ENCODE measurements at regions not wholly inside any gene's neighbourhood (a gene's known extent, or its start where the extent isn't known, plus 50 kb on each side); places are given as distances from the start of the nearest gene placed in this dataset.

GRCh38 chr14:101025696-101026095, 122.2 kb upstream of the RTL1 start:
- H3K27me3 ChIP-seq (replicated peaks; ENCODE audit: insufficient read depth): no peaks in the 10 kb centered on the region
- DNase-seq (ENCODE audit: low spot score): no peak
- H3K27ac ChIP-seq: no peak overlapping the region
- WGBS: 87% methylated on average over 19 of the region's 19 CpGs
- intact Hi-C loops (cut with DNase I): no loop called here
- H3K4me3 ChIP-seq: no peak overlapping the region
- no peaks in the 10 kb centered on the region for H3K36me3 ChIP-seq
- no peaks in the 10 kb centered on the region for H3K9me3 ChIP-seq
- no peak for TF ChIP-seq CTCF (IDR thresholded peaks at IDR 0.05)
- TF ChIP-seq POLR2AphosphoS5 (IDR thresholded peaks at IDR 0.05): no peak
- no peak for TF ChIP-seq POLR2A (IDR thresholded peaks at IDR 0.05)
- no peaks in the 10 kb centered on the region for H3K4me1 ChIP-seq (replicated peaks)

DNA sequence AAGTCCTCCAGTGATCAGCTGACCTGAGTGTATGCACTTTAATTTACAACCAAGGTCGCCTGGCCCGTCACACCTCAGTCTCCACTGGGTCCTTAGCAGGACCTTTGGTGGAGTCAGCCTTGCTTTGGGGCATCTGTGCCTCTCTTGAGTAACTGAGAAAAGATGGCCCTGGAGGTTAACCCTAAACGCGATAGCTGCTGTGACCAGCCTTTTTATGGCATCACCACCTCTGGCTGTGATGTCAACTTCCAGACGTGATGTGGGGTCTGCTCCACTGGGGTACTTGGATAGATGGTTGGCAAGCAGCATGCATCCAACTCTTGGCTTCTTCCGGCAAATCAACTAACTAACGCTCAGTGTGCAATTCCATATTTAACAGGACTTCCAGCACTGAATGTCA, 122.8 kb upstream of the RTL1 start:
- intact Hi-C loops (cut with DNase I): no loop called here
- 90% methylated on average over 7 of the region's 7 CpGs for WGBS
- no peaks in the 10 kb centered on the region for H3K36me3 ChIP-seq

GRCh38 chr14:101027291-101027690, 123.8 kb upstream of the RTL1 start:
- Histone ChIP-seq H3K36me3 (no peaks in the 10 kb centered on the region), H3K9me3 (no peaks in the 10 kb centered on the region), H3K27ac (no peak overlapping the region), H3K4me1 (replicated peaks) (no peaks in the 10 kb centered on the region), H3K27me3 (replicated peaks; ENCODE audit: insufficient read depth) (no peaks in the 10 kb centered on the region), H3K4me3 (no peak overlapping the region)
- intact Hi-C loops (cut with DNase I): no loop called here
- 92% methylated on average over 10 of the region's 10 CpGs for WGBS
- TF ChIP-seq POLR2AphosphoS5 (IDR thresholded peaks at IDR 0.05) (no peak), POLR2A (IDR thresholded peaks at IDR 0.05) (no peak), CTCF (IDR thresholded peaks at IDR 0.05) (no peak)
- no peak for DNase-seq (ENCODE audit: low spot score)

More for the DNA sequence above, 122.8 kb upstream of the RTL1 start:
- H3K27ac ChIP-seq: no peak overlapping the region
- no peak overlapping the region for H3K4me3 ChIP-seq
- DNase-seq (ENCODE audit: low spot score): no peak
- H3K27me3 ChIP-seq (replicated peaks; ENCODE audit: insufficient read depth): no peaks in the 10 kb centered on the region
- H3K9me3 ChIP-seq: no peaks in the 10 kb centered on the region
- no peak for TF ChIP-seq POLR2AphosphoS5 (IDR thresholded peaks at IDR 0.05)
- TF ChIP-seq CTCF (IDR thresholded peaks at IDR 0.05): no peak
- no peak for TF ChIP-seq POLR2A (IDR thresholded peaks at IDR 0.05)
- H3K4me1 ChIP-seq (replicated peaks): no peaks in the 10 kb centered on the region

DNA sequence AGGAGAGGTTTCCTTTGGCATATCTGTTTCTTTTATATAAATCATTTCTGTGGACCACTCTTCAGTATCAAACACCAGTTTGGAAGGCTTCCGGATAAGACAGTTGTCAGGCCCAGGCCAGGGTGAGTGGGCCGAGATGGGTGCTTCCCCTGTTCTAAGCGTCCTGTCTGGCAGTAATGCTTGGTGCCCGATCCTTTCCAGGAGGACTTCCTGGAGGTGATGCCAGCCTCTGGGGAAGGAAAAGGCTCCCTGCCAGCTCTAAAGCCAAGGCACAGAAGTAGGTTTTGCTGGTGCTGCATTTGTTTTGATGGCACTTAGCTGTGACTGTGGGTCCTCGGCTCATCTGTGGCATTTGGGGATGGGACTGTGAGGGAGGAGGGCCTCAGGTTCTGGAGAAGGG, 124.4 kb upstream of the RTL1 start:
- intact Hi-C loops (cut with DNase I): no loop called here
- no peaks in the 10 kb centered on the region for H3K9me3 ChIP-seq
- no peak for DNase-seq (ENCODE audit: low spot score)
- no peaks in the 10 kb centered on the region for H3K27me3 ChIP-seq (replicated peaks; ENCODE audit: insufficient read depth)
- H3K4me1 ChIP-seq (replicated peaks): no peaks in the 10 kb centered on the region
- no peak for TF ChIP-seq POLR2A (IDR thresholded peaks at IDR 0.05)
- H3K27ac ChIP-seq: no peak overlapping the region
- H3K4me3 ChIP-seq: no peak overlapping the region
- H3K36me3 ChIP-seq: no peaks in the 10 kb centered on the region
- 97% methylated on average over 5 of the region's 5 CpGs for WGBS

GRCh38 chr14:101028971-101029667, 125.6 kb upstream of the RTL1 start:
- no peak for DNase-seq (ENCODE audit: low spot score)
- Histone ChIP-seq H3K4me1 (replicated peaks) (no peaks in the 10 kb centered on the region), H3K9me3 (no peaks in the 10 kb centered on the region), H3K27me3 (replicated peaks; ENCODE audit: insufficient read depth) (no peaks in the 10 kb centered on the region), H3K27ac (no peak overlapping the region), H3K36me3 (no peaks in the 10 kb centered on the region), H3K4me3 (no peak overlapping the region)
- WGBS: 79% methylated on average over 20 of the region's 20 CpGs
- intact Hi-C loops (cut with DNase I): no loop called here
- no peak for TF ChIP-seq POLR2A (IDR thresholded peaks at IDR 0.05)
- TF ChIP-seq POLR2AphosphoS5 (IDR thresholded peaks at IDR 0.05): no peak
- TF ChIP-seq CTCF (IDR thresholded peaks at IDR 0.05): no peak

Measured in prostate gland (tissue), 2 donors.